ENCODE measurements at regions not wholly inside any gene's neighbourhood (a gene's known extent, or its start where the extent isn't known, plus 50 kb on each side); places are given as distances from the start of the nearest gene placed in this dataset.
"Not testable (repeated sequence)": the region's sequence is repeated elsewhere in the genome, so short reads cannot be mapped to it uniquely, and the experiment has no call there.

GRCh38 chr11:134947556-134947955 is 535.5 kb upstream of the B3GAT1 start:
- no peaks in the 10 kb centered on the region for H3K36me3 ChIP-seq (ENCODE audit: control insufficient read depth in 2 of 2, insufficient read depth in 2 of 2, low read length in 2 of 2)
- H3K27ac ChIP-seq (ENCODE audit: low read length): no peak overlapping the region
- no peak overlapping the region for H3K9ac ChIP-seq (ENCODE audit: low read length in 2 of 2)
- peaks cover 17% of the 10 kb centered on the region for H3K4me1 ChIP-seq (ENCODE audit: control insufficient read depth, insufficient read depth, low read length)
- no peaks in the 10 kb centered on the region for H3K27me3 ChIP-seq (ENCODE audit: control insufficient read depth in 1 of 2, insufficient read depth in 2 of 2, low read length in 2 of 2)
- no peak overlapping the region for H3K4me3 ChIP-seq (ENCODE audit: low read length in 2 of 2)
- H3K9me3 ChIP-seq (ENCODE audit: control insufficient read depth in 2 of 2, low read length in 2 of 2): no peaks in the 10 kb centered on the region

- no peak overlapping the region for H3K4me3 ChIP-seq (ENCODE audit: low read length in 2 of 2)
- peaks cover 12% of the 10 kb centered on the region for H3K4me1 ChIP-seq (ENCODE audit: control insufficient read depth, insufficient read depth, low read length)
- peaks cover 0 to 5% of the 10 kb centered on the region in 2 donors for H3K27me3 ChIP-seq (ENCODE audit: control insufficient read depth in 1 of 2, insufficient read depth in 2 of 2, low read length in 2 of 2)
- H3K36me3 ChIP-seq (ENCODE audit: control insufficient read depth in 2 of 2, insufficient read depth in 2 of 2, low read length in 2 of 2): no peaks in the 10 kb centered on the region
- no peak overlapping the region for H3K9ac ChIP-seq (ENCODE audit: low read length in 2 of 2)
- H3K9me3 ChIP-seq (ENCODE audit: control insufficient read depth in 2 of 2, low read length in 2 of 2): no peaks in the 10 kb centered on the region
- H3K27ac ChIP-seq (ENCODE audit: low read length): no peak overlapping the region
Observed at GRCh38 chr11:134945993-134946392, 534.0 kb upstream of the B3GAT1 start.

- no peak overlapping the region for H3K9ac ChIP-seq (ENCODE audit: low read length in 2 of 2)
- no peak overlapping the region for H3K27ac ChIP-seq (ENCODE audit: low read length)
Observed at GRCh38 chr11:134944986-134945385, 532.9 kb upstream of the B3GAT1 start.

DNA sequence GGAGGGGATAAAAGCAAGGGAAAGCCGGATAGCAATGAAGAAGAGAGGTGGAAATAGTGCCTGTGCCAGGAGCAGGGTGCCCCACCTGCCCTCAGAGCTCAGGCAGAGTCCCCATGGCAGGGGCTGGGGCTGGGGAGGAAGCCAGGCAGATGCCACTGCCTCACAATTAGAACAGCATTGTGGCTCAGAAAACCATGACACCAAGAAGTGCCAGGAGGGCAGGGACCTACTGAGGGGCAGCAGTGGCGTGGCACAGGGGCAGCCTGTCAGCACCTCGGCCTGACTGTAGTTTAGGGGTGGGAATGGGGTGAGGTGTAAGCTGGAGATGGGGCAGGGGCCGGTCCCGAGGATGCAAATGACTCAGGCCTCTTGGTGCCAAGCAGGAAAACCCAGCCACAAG is 532.1 kb upstream of the B3GAT1 start:
- no peaks in the 10 kb centered on the region for H3K36me3 ChIP-seq (ENCODE audit: control insufficient read depth in 2 of 2, insufficient read depth in 2 of 2, low read length in 2 of 2)
- no peak overlapping the region for H3K4me3 ChIP-seq (ENCODE audit: low read length in 2 of 2)
- peaks cover 6% of the 10 kb centered on the region for H3K4me1 ChIP-seq (ENCODE audit: control insufficient read depth, insufficient read depth, low read length)
- H3K27ac ChIP-seq (ENCODE audit: low read length): no peak overlapping the region
- H3K9ac ChIP-seq (ENCODE audit: low read length in 2 of 2): no peak overlapping the region
- H3K9me3 ChIP-seq (ENCODE audit: control insufficient read depth in 2 of 2, low read length in 2 of 2): no peaks in the 10 kb centered on the region
- peaks cover 0 to 5% of the 10 kb centered on the region in 2 donors for H3K27me3 ChIP-seq (ENCODE audit: control insufficient read depth in 1 of 2, insufficient read depth in 2 of 2, low read length in 2 of 2)

More at GRCh38 chr11:134944986-134945385, 532.9 kb upstream of the B3GAT1 start:
- H3K9me3 ChIP-seq (ENCODE audit: control insufficient read depth in 2 of 2, low read length in 2 of 2): no peaks in the 10 kb centered on the region
- peaks cover 0 to 5% of the 10 kb centered on the region in 2 donors for H3K27me3 ChIP-seq (ENCODE audit: control insufficient read depth in 1 of 2, insufficient read depth in 2 of 2, low read length in 2 of 2)
- H3K4me1 ChIP-seq (ENCODE audit: control insufficient read depth, insufficient read depth, low read length): peaks cover 9% of the 10 kb centered on the region
- H3K36me3 ChIP-seq (ENCODE audit: control insufficient read depth in 2 of 2, insufficient read depth in 2 of 2, low read length in 2 of 2): no peaks in the 10 kb centered on the region
- no peak overlapping the region for H3K4me3 ChIP-seq (ENCODE audit: low read length in 2 of 2)

GRCh38 chr11:134943544-134943943 is 531.5 kb upstream of the B3GAT1 start:
- Histone ChIP-seq H3K9ac (ENCODE audit: low read length in 2 of 2) (no peak overlapping the region), H3K4me3 (ENCODE audit: low read length in 2 of 2) (no peak overlapping the region), H3K4me1 (ENCODE audit: control insufficient read depth, insufficient read depth, low read length) (peaks cover 4% of the 10 kb centered on the region), H3K27me3 (ENCODE audit: control insufficient read depth in 1 of 2, insufficient read depth in 2 of 2, low read length in 2 of 2) (peaks cover 0 to 5% of the 10 kb centered on the region in 2 donors), H3K36me3 (ENCODE audit: control insufficient read depth in 2 of 2, insufficient read depth in 2 of 2, low read length in 2 of 2) (no peaks in the 10 kb centered on the region), H3K27ac (ENCODE audit: low read length) (no peak overlapping the region), H3K9me3 (ENCODE audit: control insufficient read depth in 2 of 2, low read length in 2 of 2) (no peaks in the 10 kb centered on the region)

GRCh38 chr11:134942681-134943080 is 530.6 kb upstream of the B3GAT1 start:
- Histone ChIP-seq H3K27me3 (ENCODE audit: control insufficient read depth in 1 of 2, insufficient read depth in 2 of 2, low read length in 2 of 2) (peaks cover 0 to 5% of the 10 kb centered on the region in 2 donors), H3K36me3 (ENCODE audit: control insufficient read depth in 2 of 2, insufficient read depth in 2 of 2, low read length in 2 of 2) (no peaks in the 10 kb centered on the region), H3K9me3 (ENCODE audit: control insufficient read depth in 2 of 2, low read length in 2 of 2) (no peaks in the 10 kb centered on the region), H3K9ac (ENCODE audit: low read length in 2 of 2) (no peak overlapping the region), H3K27ac (ENCODE audit: low read length) (no peak overlapping the region), H3K4me1 (ENCODE audit: control insufficient read depth, insufficient read depth, low read length) (peaks cover 4% of the 10 kb centered on the region), H3K4me3 (ENCODE audit: low read length in 2 of 2) (no peak overlapping the region)

DNA sequence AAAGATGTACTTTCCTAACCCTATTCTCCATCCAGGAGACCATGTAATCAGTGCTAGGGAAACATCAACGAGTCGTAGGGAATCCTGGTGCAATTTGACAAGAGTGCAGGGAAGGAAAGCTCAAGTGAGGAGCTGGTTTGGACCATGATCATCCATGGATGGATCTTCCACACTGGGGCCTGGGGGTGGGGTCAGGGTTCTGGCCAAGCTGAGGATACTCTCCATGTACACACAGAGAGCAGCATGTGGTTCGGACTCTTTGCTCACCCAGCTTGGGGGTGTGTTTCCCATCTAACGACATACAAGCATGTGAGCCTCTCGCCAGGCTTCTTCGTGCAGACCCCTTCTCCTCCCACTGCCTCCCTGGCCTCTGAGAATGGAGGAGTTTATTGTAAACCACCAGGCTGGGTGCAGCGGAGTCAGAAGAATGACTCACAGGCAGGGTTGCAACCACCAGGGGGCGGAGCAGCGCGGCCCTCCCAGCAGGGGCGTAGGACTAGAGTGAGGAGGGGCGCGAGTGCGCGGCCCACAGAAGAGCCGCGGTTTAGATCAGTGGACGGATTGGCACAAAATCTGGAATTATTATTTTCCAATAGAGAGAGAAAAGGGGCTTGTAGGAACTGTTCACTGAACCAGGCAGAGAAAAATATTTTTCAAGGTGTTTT is 530.0 kb upstream of the B3GAT1 start:
- not testable (repeated sequence) for H3K4me3 ChIP-seq (ENCODE audit: low read length in 2 of 2); H3K27me3 ChIP-seq (ENCODE audit: control insufficient read depth in 1 of 2, insufficient read depth in 2 of 2, low read length in 2 of 2); H3K36me3 ChIP-seq (ENCODE audit: control insufficient read depth in 2 of 2, insufficient read depth in 2 of 2, low read length in 2 of 2); H3K9ac ChIP-seq (ENCODE audit: low read length in 2 of 2); H3K27ac ChIP-seq (ENCODE audit: low read length); H3K4me1 ChIP-seq (ENCODE audit: control insufficient read depth, insufficient read depth, low read length); H3K9me3 ChIP-seq (ENCODE audit: control insufficient read depth in 2 of 2, low read length in 2 of 2)

DNA sequence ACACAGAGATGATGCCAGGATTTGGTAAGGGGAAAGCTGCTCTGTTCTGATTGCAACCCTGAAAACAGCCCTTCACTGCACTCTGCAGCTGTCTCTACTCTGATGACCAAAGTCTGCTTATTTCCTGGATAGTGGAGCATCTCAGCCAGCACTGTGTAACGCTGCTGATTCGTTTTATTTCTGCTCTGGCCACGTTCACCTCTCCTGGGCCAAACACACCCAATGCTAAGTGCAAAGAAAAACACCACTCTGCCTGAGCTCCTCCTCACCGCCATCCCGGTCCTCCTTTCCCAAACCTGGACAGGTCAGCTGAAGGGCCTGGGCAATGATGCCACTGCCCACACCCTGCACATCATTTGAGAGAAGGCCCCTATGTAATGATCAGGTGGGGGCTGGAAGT is 529.3 kb upstream of the B3GAT1 start:
- no peak overlapping the region for H3K4me3 ChIP-seq (ENCODE audit: low read length in 2 of 2)
- no peak overlapping the region for H3K9ac ChIP-seq (ENCODE audit: low read length in 2 of 2)
- H3K36me3 ChIP-seq (ENCODE audit: control insufficient read depth in 2 of 2, insufficient read depth in 2 of 2, low read length in 2 of 2): no peaks in the 10 kb centered on the region
- peaks cover 0 to 5% of the 10 kb centered on the region in 2 donors for H3K27me3 ChIP-seq (ENCODE audit: control insufficient read depth in 1 of 2, insufficient read depth in 2 of 2, low read length in 2 of 2)
- H3K27ac ChIP-seq (ENCODE audit: low read length): no peak overlapping the region
- H3K9me3 ChIP-seq (ENCODE audit: control insufficient read depth in 2 of 2, low read length in 2 of 2): no peaks in the 10 kb centered on the region
- peaks cover 4% of the 10 kb centered on the region for H3K4me1 ChIP-seq (ENCODE audit: control insufficient read depth, insufficient read depth, low read length)

- H3K27ac ChIP-seq (ENCODE audit: low read length): no peak overlapping the region
- H3K4me3 ChIP-seq (ENCODE audit: low read length in 2 of 2): no peak overlapping the region
- H3K9ac ChIP-seq (ENCODE audit: low read length in 2 of 2): no peak overlapping the region
- H3K9me3 ChIP-seq (ENCODE audit: control insufficient read depth in 2 of 2, low read length in 2 of 2): no peaks in the 10 kb centered on the region
- H3K36me3 ChIP-seq (ENCODE audit: control insufficient read depth in 2 of 2, insufficient read depth in 2 of 2, low read length in 2 of 2): no peaks in the 10 kb centered on the region
- peaks cover 0 to 5% of the 10 kb centered on the region in 2 donors for H3K27me3 ChIP-seq (ENCODE audit: control insufficient read depth in 1 of 2, insufficient read depth in 2 of 2, low read length in 2 of 2)
- H3K4me1 ChIP-seq (ENCODE audit: control insufficient read depth, insufficient read depth, low read length): peaks cover 4% of the 10 kb centered on the region
Observed at GRCh38 chr11:134940441-134941126, 528.5 kb upstream of the B3GAT1 start.

- peaks cover 0 to 5% of the 10 kb centered on the region in 2 donors for H3K27me3 ChIP-seq (ENCODE audit: control insufficient read depth in 1 of 2, insufficient read depth in 2 of 2, low read length in 2 of 2)
- peaks cover 4% of the 10 kb centered on the region for H3K4me1 ChIP-seq (ENCODE audit: control insufficient read depth, insufficient read depth, low read length)
- H3K36me3 ChIP-seq (ENCODE audit: control insufficient read depth in 2 of 2, insufficient read depth in 2 of 2, low read length in 2 of 2): no peaks in the 10 kb centered on the region
- no peak overlapping the region for H3K4me3 ChIP-seq (ENCODE audit: low read length in 2 of 2)
- H3K27ac ChIP-seq (ENCODE audit: low read length): no peak overlapping the region
- no peaks in the 10 kb centered on the region for H3K9me3 ChIP-seq (ENCODE audit: control insufficient read depth in 2 of 2, low read length in 2 of 2)
- H3K9ac ChIP-seq (ENCODE audit: low read length in 2 of 2): no peak overlapping the region
Observed at GRCh38 chr11:134939905-134940304, 527.9 kb upstream of the B3GAT1 start.

GRCh38 chr11:134939031-134939430 is 527.0 kb upstream of the B3GAT1 start:
- H3K9ac ChIP-seq (ENCODE audit: low read length in 2 of 2): no peak overlapping the region
- H3K4me1 ChIP-seq (ENCODE audit: control insufficient read depth, insufficient read depth, low read length): peaks cover 4% of the 10 kb centered on the region
- H3K27me3 ChIP-seq (ENCODE audit: control insufficient read depth in 1 of 2, insufficient read depth in 2 of 2, low read length in 2 of 2): peaks cover 0 to 5% of the 10 kb centered on the region in 2 donors
- H3K27ac ChIP-seq (ENCODE audit: low read length): no peak overlapping the region
- no peaks in the 10 kb centered on the region for H3K36me3 ChIP-seq (ENCODE audit: control insufficient read depth in 2 of 2, insufficient read depth in 2 of 2, low read length in 2 of 2)
- H3K9me3 ChIP-seq (ENCODE audit: control insufficient read depth in 2 of 2, low read length in 2 of 2): no peaks in the 10 kb centered on the region
- no peak overlapping the region for H3K4me3 ChIP-seq (ENCODE audit: low read length in 2 of 2)

Data from stomach smooth muscle (tissue), 2 donors.